Prostate gland (tissue), 2 donors: ENCODE measurements at regions not wholly inside any gene's neighbourhood (a gene's known extent, or its start where the extent isn't known, plus 50 kb on each side); places are given as distances from the start of the nearest gene placed in this dataset.
"Not testable (repeated sequence)": the region's sequence is repeated elsewhere in the genome, so short reads cannot be mapped to it uniquely, and the experiment has no call there.

Source experiments
- DNase-seq: peaks from one replicate; pipeline ENCODE4 v3.0.0-alpha.2; 2019; ENCODE audit warnings: low spot score
- H3K27ac ChIP-seq, 2 donors: fragments of 200-600 bp; sonication (generic); 2 replicates each; pipeline ENCODE4 v1.5.1; 2017 to 2019
- H3K27me3 ChIP-seq: fragments of 200-600 bp; sonication (generic); replicated peaks from 2 replicates; pipeline ENCODE4 v1.5.1; 2019; ENCODE audit not compliant: insufficient read depth
- H3K36me3 ChIP-seq, 2 donors: fragments of 200-600 bp; sonication (generic); 1 replicate in 1 of 2; 2 replicates in 1 of 2; pipeline versions ENCODE4 v1.5.1 to v1.8.1; 2017 to 2019
- H3K4me1 ChIP-seq: fragments of 200-600 bp; sonication (generic); replicated peaks from 2 replicates; pipeline ENCODE4 v1.5.1; 2019
- H3K4me3 ChIP-seq, 2 donors: fragments of 200-600 bp; sonication (generic); 2 replicates each; pipeline ENCODE4 v1.5.1; 2017 to 2019
- H3K9me3 ChIP-seq: fragments of 200-600 bp; sonication (generic); 2 replicates; pipeline ENCODE4 v1.5.1; 2017
- CTCF ChIP-seq, 4 experiments: fragments of 200-600 bp in 2 of 4; fragments of 450-650 bp in 2 of 4; sonication (generic) in 2 of 4; IDR thresholded peaks; 1 replicate in 3 of 4; 2 replicates in 1 of 4; pipeline ENCODE4 v1.5.1; 2016 to 2019; ENCODE audit warnings: antibody characterized with exemption in 4 of 4, mild to moderate bottlenecking in 2 of 4, moderate library complexity in 2 of 4
- POLR2A ChIP-seq: fragments of 450-650 bp; IDR thresholded peaks from one replicate; pipeline ENCODE4 v1.6.1; 2016; ENCODE audit warnings: antibody characterized with exemption, mild to moderate bottlenecking
- POLR2AphosphoS5 ChIP-seq: sonication (generic); formaldehyde crosslinking; IDR thresholded peaks from one replicate; pipeline ENCODE4 v1.6.1; 2017; ENCODE audit warnings: antibody characterized with exemption
- WGBS: methylation state at CpG from one replicate; pipeline ENCODE4 v1.1.5; 2018; 5-methylcytosine and 5-hydroxymethylcytosine counted together
- intact Hi-C: fragments of 100-400 bp; cut with DNase I; formaldehyde crosslinking; loops from one replicate; pipeline ENCODE4 v1.14.2; 2022

- peak; percentile 71 for DNase-seq
- no peaks in the 10 kb centered on the region for H3K36me3 ChIP-seq
- peak; percentile 30 for TF ChIP-seq POLR2AphosphoS5
- no peak for TF ChIP-seq CTCF (IDR thresholded peaks at IDR 0.05)
- H3K9me3 ChIP-seq: no peaks in the 10 kb centered on the region
- H3K4me3 ChIP-seq: no peak overlapping the region
- no peaks in the 10 kb centered on the region for H3K27me3 ChIP-seq
- intact Hi-C loops: no loop called here
- no peak overlapping the region for H3K27ac ChIP-seq
- WGBS: 39% methylated on average over 3 of the region's 3 CpGs
- H3K4me1 ChIP-seq: no peaks in the 10 kb centered on the region
These were observed 181.5 kb upstream of the OR13F1 start for GRCh38 chr9:104322596-104322995.

GRCh38 chr9:104323967-104324694 is 179.9 kb upstream of the OR13F1 start:
- H3K4me1 ChIP-seq, H3K9me3 ChIP-seq, H3K36me3 ChIP-seq, H3K27ac ChIP-seq, H3K4me3 ChIP-seq, DNase-seq, H3K27me3 ChIP-seq, intact Hi-C loops: not testable (repeated sequence)
- 36% methylated on average over 2 of the region's 2 CpGs for WGBS

GRCh38 chr9:104326912-104327311 is 177.2 kb upstream of the OR13F1 start:
- WGBS: 79% methylated on average over 2 of the region's 2 CpGs
- H3K27ac ChIP-seq: no peak overlapping the region
- TF ChIP-seq POLR2A: no peak
- no peak for TF ChIP-seq CTCF (IDR thresholded peaks at IDR 0.05)
- TF ChIP-seq POLR2AphosphoS5: no peak
- no peak for DNase-seq
- no peak overlapping the region for H3K4me3 ChIP-seq
- intact Hi-C loops: no loop called here
- no peaks in the 10 kb centered on the region for H3K4me1 ChIP-seq
- H3K9me3 ChIP-seq: no peaks in the 10 kb centered on the region
- no peaks in the 10 kb centered on the region for H3K36me3 ChIP-seq
- H3K27me3 ChIP-seq: no peaks in the 10 kb centered on the region

- Histone ChIP-seq H3K4me1 (no peaks in the 10 kb centered on the region), H3K4me3 (no peak overlapping the region), H3K27ac (no peak overlapping the region), H3K36me3 (no peaks in the 10 kb centered on the region), H3K27me3 (no peaks in the 10 kb centered on the region), H3K9me3 (no peaks in the 10 kb centered on the region)
- TF ChIP-seq POLR2A: no peak
- no peak for TF ChIP-seq CTCF (IDR thresholded peaks at IDR 0.05)
- TF ChIP-seq POLR2AphosphoS5: no peak
- intact Hi-C loops: no loop called here
- DNase-seq: no peak
- 89% methylated on average over 18 of the region's 18 CpGs for WGBS
These were observed 174.8 kb upstream of the OR13F1 start for GRCh38 chr9:104329245-104329644.

GRCh38 chr9:104330841-104331240 is 173.2 kb upstream of the OR13F1 start:
- Histone ChIP-seq H3K36me3 (no peaks in the 10 kb centered on the region), H3K27ac (no peak overlapping the region), H3K9me3 (no peaks in the 10 kb centered on the region), H3K4me3 (no peak overlapping the region), H3K4me1 (no peaks in the 10 kb centered on the region), H3K27me3 (no peaks in the 10 kb centered on the region)
- TF ChIP-seq POLR2AphosphoS5 (no peak), POLR2A (no peak), CTCF (IDR thresholded peaks at IDR 0.05) (no peak)
- no peak for DNase-seq
- intact Hi-C loops: no loop called here
- WGBS: 83% methylated on average over 3 of the region's 3 CpGs
